Adrenal gland (tissue), 9 donors: ENCODE measurements at regions not wholly inside any gene's neighbourhood (a gene's known extent, or its start where the extent isn't known, plus 50 kb on each side); places are given as distances from the start of the nearest gene placed in this dataset.

Source experiments
- DNase-seq, 7 donors: peaks; one replicate each; pipeline ENCODE4 v3.0.0-alpha.2; 2019 to 2020
- H3K27ac ChIP-seq, 5 donors: fragments of 200-600 bp; sonication (generic) in 4 of 5; 1 replicate in 3 of 5; 2 replicates in 2 of 5; pipeline versions ENCODE4 v1.5.1 to v1.8.0; 2016 to 2020; ENCODE audit warnings: mild to moderate bottlenecking in 1 of 5
- H3K27me3 ChIP-seq: fragments of 200-600 bp; 2 replicates; pipeline ENCODE4 v1.8.0; 2021
- H3K36me3 ChIP-seq, 2 donors: fragments of 200-600 bp; replicated peaks in 1 of 2; 1 replicate in 1 of 2; 2 replicates in 1 of 2; pipeline versions ENCODE4 v1.5.1 to v1.8.0; 2018 to 2022
- H3K4me1 ChIP-seq, 2 donors: fragments of 200-600 bp; replicated peaks in 1 of 2; 1 replicate in 1 of 2; 2 replicates in 1 of 2; pipeline versions ENCODE4 v1.5.1 to v1.8.0; 2018 to 2021
- H3K4me3 ChIP-seq, 4 donors: fragments of 200-600 bp; sonication (generic) in 3 of 4; one replicate each; pipeline ENCODE4 v1.5.1; 2016 to 2018
- H3K9me3 ChIP-seq, 3 donors: fragments of 200-600 bp; sonication (generic) in 1 of 3; replicated peaks in 1 of 3; 1 replicate in 2 of 3; 2 replicates in 1 of 3; pipeline versions ENCODE4 v1.5.1 to v1.8.0; 2016 to 2021
- CTCF ChIP-seq, 6 experiments: fragments of 450-650 bp in 4 of 6; fragments of 200-600 bp in 2 of 6; sonication (generic) in 1 of 6; IDR thresholded peaks; 1 replicate in 5 of 6; 2 replicates in 1 of 6; pipeline versions ENCODE4 v1.5.1 to v1.8.0; 2016 to 2021; ENCODE audit warnings: antibody characterized with exemption in 6 of 6, mild to moderate bottlenecking in 2 of 6, moderate library complexity in 1 of 6
- POLR2A ChIP-seq, 2 donors: fragments of 450-650 bp; IDR thresholded peaks; one replicate each; pipeline ENCODE4 v1.6.1; 2017; ENCODE audit warnings: antibody characterized with exemption in 2 of 2, mild to moderate bottlenecking in 2 of 2, moderate library complexity in 1 of 2
- WGBS, 4 donors: extraction: QIAGEN DNeasy Blood & Tissue Kit in 2 of 4; methylation state at CpG; one replicate each; pipeline versions ENCODE4 v1.1.5 to v1.1.7; 2013 to 2017; 5-methylcytosine and 5-hydroxymethylcytosine counted together
- intact Hi-C, 2 donors: fragments of 100-400 bp; cut with DNase I; formaldehyde crosslinking; loops; one replicate each; pipeline versions ENCODE4 v1.14.1 to v1.15.0; 2022 to 2023
- donor health status: healthy with polysubstance abuse.
- donor health status: Bipolar disorder and iron deficiency.
- donor health status: DM: yes; HTN: yes; CAD: no.
- donor health status: DM: no; HTN: no; CAD: no.
- donor health status: DM: no; HTN: no; CAD: no.

GRCh38 chr2:60094450-60094929 is 459.0 kb downstream of the BCL11A start:
- Histone ChIP-seq H3K36me3 (no peaks in the 10 kb centered on the region), H3K27me3 (no peaks in the 10 kb centered on the region), H3K4me1 (no peaks in the 10 kb centered on the region), H3K9me3 (no peaks in the 10 kb centered on the region), H3K27ac (no peak overlapping the region), H3K4me3 (no peak overlapping the region)
- intact Hi-C loops: no loop called here
- TF ChIP-seq POLR2A (IDR thresholded peaks at IDR 0.05): no peak
- no peak for TF ChIP-seq CTCF (IDR thresholded peaks at IDR 0.05)
- whole genome bisulfite sequencing, 4 donors: 58 to 69% (median 66%) methylated on average over 3 of the region's 3 CpGs
- no peak for DNase-seq

DNA sequence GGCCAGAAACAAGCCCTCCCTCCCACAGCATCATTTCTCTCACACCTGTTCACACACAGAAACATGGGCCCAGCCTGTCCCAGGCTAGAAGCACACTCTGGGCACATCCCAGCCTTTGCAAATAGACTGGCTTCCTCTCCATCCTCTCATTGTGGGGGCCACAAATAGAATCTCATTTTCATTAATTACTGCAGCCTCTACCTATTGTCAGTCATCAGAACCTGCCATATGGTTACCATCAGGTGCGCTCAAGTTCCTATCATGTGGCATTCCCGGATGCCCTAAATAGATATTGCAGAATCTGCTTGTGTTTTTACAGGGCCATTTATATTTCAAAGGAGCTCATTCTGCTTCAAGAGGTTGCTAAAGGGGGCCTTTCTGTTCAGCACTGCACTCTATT is 460.7 kb downstream of the BCL11A start:
- intact Hi-C loops: no loop called here
- no peak for DNase-seq
- no peaks in the 10 kb centered on the region for H3K4me1 ChIP-seq
- H3K4me3 ChIP-seq: no peak overlapping the region
- WGBS, 4 donors: 94 to 96% (median 95%) methylated on average over 2 of the region's 2 CpGs
- TF ChIP-seq POLR2A (IDR thresholded peaks at IDR 0.05) (no peak), CTCF (IDR thresholded peaks at IDR 0.05) (no peak)
- H3K27ac ChIP-seq: no peak overlapping the region
- H3K27me3 ChIP-seq: no peaks in the 10 kb centered on the region
- H3K9me3 ChIP-seq: no peaks in the 10 kb centered on the region
- no peaks in the 10 kb centered on the region for H3K36me3 ChIP-seq

DNA sequence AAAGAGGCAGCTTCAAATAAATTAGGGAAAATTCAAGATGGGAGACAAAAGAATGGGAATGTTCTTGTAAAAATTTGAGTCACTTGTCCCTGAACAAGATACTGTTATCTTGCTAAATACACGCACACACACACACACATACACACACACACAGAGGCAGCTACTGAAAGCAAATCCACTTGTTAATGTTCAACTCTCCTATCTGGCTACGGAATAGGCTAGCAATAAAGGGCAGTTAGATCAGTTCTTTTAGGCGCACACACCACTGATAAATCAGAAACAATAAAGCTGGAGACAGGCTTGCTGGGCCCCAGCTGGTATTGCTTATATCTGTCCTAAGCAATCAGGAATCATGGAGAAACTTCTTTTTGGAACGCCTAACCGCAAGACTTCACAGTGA is 461.6 kb downstream of the BCL11A start:
- Histone ChIP-seq H3K4me1 (no peaks in the 10 kb centered on the region), H3K9me3 (no peaks in the 10 kb centered on the region), H3K27me3 (no peaks in the 10 kb centered on the region), H3K4me3 (no peak overlapping the region), H3K36me3 (no peaks in the 10 kb centered on the region), H3K27ac (no peak overlapping the region)
- 83 to 91% (median 89%) methylated on average over 5 of the region's 5 CpGs for WGBS, 4 donors
- no peak for DNase-seq
- TF ChIP-seq CTCF (IDR thresholded peaks at IDR 0.05) (no peak), POLR2A (IDR thresholded peaks at IDR 0.05) (no peak)
- intact Hi-C loops: no loop called here

- no peak for DNase-seq
- H3K36me3 ChIP-seq: no peaks in the 10 kb centered on the region
- intact Hi-C loops: no loop called here
- H3K4me1 ChIP-seq: no peaks in the 10 kb centered on the region
- H3K27me3 ChIP-seq: no peaks in the 10 kb centered on the region
- H3K9me3 ChIP-seq: no peaks in the 10 kb centered on the region
- H3K27ac ChIP-seq: no peak overlapping the region
- H3K4me3 ChIP-seq: no peak overlapping the region
- TF ChIP-seq CTCF (IDR thresholded peaks at IDR 0.05) (no peak), POLR2A (IDR thresholded peaks at IDR 0.05) (no peak)
- WGBS, 4 donors: 26 to 49% (median 41%) methylated on average over 2 of the region's 2 CpGs
These were observed 462.2 kb downstream of the BCL11A start for GRCh38 chr2:60091266-60091665.
